H1 (cell line): ENCODE measurements at regions not wholly inside any gene's neighbourhood (a gene's known extent, or its start where the extent isn't known, plus 50 kb on each side); places are given as distances from the start of the nearest gene placed in this dataset.

Experiments used
- JUN ChIP-seq: IDR thresholded peaks from 2 replicates; pipeline ENCODE4 v1.6.1; 2011; ENCODE audit warnings: low read depth, mild to moderate bottlenecking, improper control_type of control experiment, low read length
- SIN3A ChIP-seq, 2 experiments: IDR thresholded peaks in 1 of 2; conservative IDR thresholded peaks in 1 of 2; 2 replicates each; pipeline ENCODE4 v1.6.1; 2011 to 2012; ENCODE audit warnings: low read length in 2 of 2, improper control_type of control experiment in 1 of 2, low read depth in 1 of 2, mild to moderate bottlenecking in 1 of 2
- SRF ChIP-seq: IDR thresholded peaks from 2 replicates; pipeline ENCODE4 v1.6.1; 2011; ENCODE audit warnings: mild to moderate bottlenecking, low read depth, low read length, moderate library complexity

DNA sequence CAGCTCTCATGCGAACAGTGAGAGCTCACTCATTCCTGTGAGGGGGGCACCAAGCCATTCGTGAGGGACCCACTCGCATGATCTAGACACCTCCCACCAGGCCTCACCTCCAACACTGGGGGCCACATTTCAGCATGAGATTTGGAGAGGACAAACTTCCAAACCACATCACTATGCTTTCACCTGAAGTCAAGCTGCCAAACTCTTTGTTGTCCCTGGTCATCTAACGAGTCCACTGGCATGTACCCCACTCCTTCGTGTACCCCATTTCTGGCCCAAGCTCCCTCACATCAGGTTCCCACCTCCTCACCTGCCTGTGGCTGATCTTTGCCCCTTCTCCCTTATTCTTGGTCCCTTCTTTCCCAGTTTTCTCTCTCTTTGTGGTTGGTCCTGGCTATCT is 198.9 kb downstream of the ADAMTS15 start (continued):
- TF ChIP-seq SRF (no peak), JUN (no peak), SIN3A (conservative IDR thresholded peaks at IDR 0.05 in 1 of 2, IDR thresholded peaks at IDR 0.05 in 1 of 2; ENCODE audit: low read depth in 1 of 2, low read length in 2 of 2) (no peak)
